Ishikawa (cell line): ENCODE measurements at regions not wholly inside any gene's neighbourhood (a gene's known extent, or its start where the extent isn't known, plus 50 kb on each side); places are given as distances from the start of the nearest gene placed in this dataset.

Experiments
- CEBPB ChIP-seq: IDR thresholded peaks from 2 replicates; pipeline ENCODE4 v1.6.1; 2012
- CREB1 ChIP-seq: IDR thresholded peaks from 2 replicates; pipeline ENCODE4 v1.6.1; 2012; ENCODE audit warnings: low read depth
- EGR1 ChIP-seq: IDR thresholded peaks from 2 replicates; pipeline ENCODE4 v1.6.1; 2012
- FOXM1 ChIP-seq: IDR thresholded peaks from 2 replicates; pipeline ENCODE4 v1.6.1; 2012; ENCODE audit warnings: low read depth, borderline replicate concordance
- MAX ChIP-seq: IDR thresholded peaks from 2 replicates; pipeline ENCODE4 v1.6.1; 2012
- NFIC ChIP-seq: IDR thresholded peaks from 2 replicates; pipeline ENCODE4 v1.6.1; 2012
- RAD21 ChIP-seq: IDR thresholded peaks from 2 replicates; pipeline ENCODE4 v1.6.1; 2012; ENCODE audit warnings: low read depth
- REST ChIP-seq: IDR thresholded peaks from 2 replicates; pipeline ENCODE4 v1.6.1; 2012; ENCODE audit warnings: low read depth, mild to moderate bottlenecking
- TAF1 ChIP-seq: IDR thresholded peaks from 2 replicates; pipeline ENCODE4 v1.6.1; 2012; ENCODE audit warnings: low read depth, mild to moderate bottlenecking
- TCF12 ChIP-seq: IDR thresholded peaks from 2 replicates; pipeline ENCODE4 v1.6.1; 2012; ENCODE audit warnings: low read depth
- TEAD4 ChIP-seq: IDR thresholded peaks from 2 replicates; pipeline ENCODE4 v1.6.1; 2012
- USF1 ChIP-seq: IDR thresholded peaks from 2 replicates; pipeline ENCODE4 v1.6.1; 2012
- YY1 ChIP-seq: IDR thresholded peaks from 2 replicates; pipeline ENCODE4 v1.6.1; 2012; ENCODE audit warnings: low read depth
- ZBTB7A ChIP-seq: IDR thresholded peaks from 2 replicates; pipeline ENCODE4 v1.6.1; 2012; ENCODE audit warnings: low read depth

- TF ChIP-seq TAF1 (no peak), FOXM1 (no peak), USF1 (peak; percentile 62; the same call in 1 of the 2 replicates)
Measured at GRCh38 chr10:30114881-30115625, 55.7 kb upstream of the JCAD start.

GRCh38 chr10:30114401-30114800 lies 55.0 kb upstream of the JCAD start:
- TF ChIP-seq TEAD4 = no peak
- no peak for TF ChIP-seq EGR1
- no peak for TF ChIP-seq CREB1
- TF ChIP-seq TCF12 = no peak
- no peak for TF ChIP-seq MAX
- no peak for TF ChIP-seq USF1
- no peak for TF ChIP-seq REST
- no peak for TF ChIP-seq ZBTB7A
- no peak for TF ChIP-seq TAF1
- TF ChIP-seq RAD21 = no peak

GRCh38 chr10:30111340-30112022 lies 52.1 kb upstream of the JCAD start:
- TF ChIP-seq YY1 (no peak), NFIC (no peak), TAF1 (no peak), CREB1 (no peak), MAX (no peak), CEBPB (no peak), FOXM1 (no peak)
